ENCODE measurements at regions not wholly inside any gene's neighbourhood (a gene's known extent, or its start where the extent isn't known, plus 50 kb on each side); places are given as distances from the start of the nearest gene placed in this dataset.

DNA sequence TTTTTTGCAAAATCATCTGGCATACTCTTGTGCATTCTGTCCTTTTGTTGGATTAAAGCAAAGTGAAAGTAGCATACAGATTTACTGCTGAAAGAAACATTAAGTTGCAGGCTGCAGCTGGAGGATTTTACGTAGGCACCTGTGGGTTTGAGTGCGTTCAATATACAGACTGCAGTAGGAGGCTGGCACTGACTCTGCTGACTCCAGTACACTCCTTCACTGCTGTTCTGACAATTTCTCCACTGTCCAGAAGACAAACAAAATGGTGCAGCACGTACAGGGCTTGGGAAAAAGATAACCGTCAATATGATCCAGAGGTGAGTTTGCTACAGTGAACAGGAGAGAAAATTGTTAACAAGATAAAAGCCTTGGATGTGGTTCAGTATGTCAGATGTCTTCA, 73.3 kb downstream of the TANC2 start:
- H3K4me2 ChIP-seq (ENCODE audit: low read length), result no peak overlapping the region
- no peak for TF ChIP-seq CTCF (IDR thresholded peaks at IDR 0.05)

GRCh38 chr17:63039899-63040602, 74.0 kb downstream of the TANC2 start:
- Histone ChIP-seq H3K4me3 (ENCODE audit: low read depth, low read length) (no peak overlapping the region), H3K9me3 (ENCODE audit: control insufficient read depth, low read length) (no peaks in the 10 kb centered on the region), H2AFZ (no peak overlapping the region), H3K27ac (no peak overlapping the region), H3K27me3 (ENCODE audit: control insufficient read depth, insufficient read depth, low read length) (no peaks in the 10 kb centered on the region), H3K4me2 (ENCODE audit: low read length) (no peak overlapping the region), H3K79me2 (peaks cover 15% of the 10 kb centered on the region), H3K9ac (no peak overlapping the region), H3K4me1 (peaks cover 5% of the 10 kb centered on the region), H3K36me3 (ENCODE audit: control insufficient read depth, insufficient read depth, low read length) (no peaks in the 10 kb centered on the region)
- no peak for TF ChIP-seq CTCF (IDR thresholded peaks at IDR 0.05)

More for the DNA sequence above, 73.3 kb downstream of the TANC2 start:
- Histone ChIP-seq H3K36me3 (ENCODE audit: control insufficient read depth, insufficient read depth, low read length) (no peaks in the 10 kb centered on the region), H3K79me2 (peaks cover 13% of the 10 kb centered on the region), H3K9ac (no peak overlapping the region), H3K9me3 (ENCODE audit: control insufficient read depth, low read length) (no peaks in the 10 kb centered on the region), H3K4me3 (ENCODE audit: low read depth, low read length) (no peak overlapping the region), H3K27me3 (ENCODE audit: control insufficient read depth, insufficient read depth, low read length) (no peaks in the 10 kb centered on the region), H3K4me1 (peaks cover 5% of the 10 kb centered on the region), H2AFZ (no peak overlapping the region), H3K27ac (no peak overlapping the region)

DNA sequence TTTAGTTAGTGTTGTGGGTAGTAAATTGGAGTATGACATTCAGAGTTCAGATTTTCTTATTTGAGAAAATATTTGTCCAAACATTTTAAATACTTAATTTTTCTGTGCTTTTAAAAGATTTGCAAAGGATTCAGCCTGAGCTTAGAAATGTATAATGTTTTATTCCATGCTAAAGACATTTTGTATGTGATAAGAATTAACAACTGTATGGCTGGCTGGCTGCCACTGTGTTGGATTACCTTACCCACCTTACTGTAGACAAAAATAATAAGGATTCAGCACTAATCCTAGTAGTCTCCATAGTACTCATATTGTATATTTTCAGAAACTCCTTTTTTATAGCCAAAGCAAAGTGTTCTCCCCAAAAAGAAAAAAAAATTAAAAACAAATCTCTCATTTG, 74.8 kb downstream of the TANC2 start:
- no peaks in the 10 kb centered on the region for H3K9me3 ChIP-seq (ENCODE audit: control insufficient read depth, low read length)
- H3K4me3 ChIP-seq (ENCODE audit: low read depth, low read length), result no peak overlapping the region
- H3K79me2 ChIP-seq, result peaks cover 15% of the 10 kb centered on the region
- no peaks in the 10 kb centered on the region for H3K27me3 ChIP-seq (ENCODE audit: control insufficient read depth, insufficient read depth, low read length)
- H3K27ac ChIP-seq, result no peak overlapping the region
- no peak overlapping the region for H2AFZ ChIP-seq
- H3K9ac ChIP-seq, result no peak overlapping the region
- no peak for TF ChIP-seq CTCF (IDR thresholded peaks at IDR 0.05)
- no peak overlapping the region for H3K4me2 ChIP-seq (ENCODE audit: low read length)
- no peaks in the 10 kb centered on the region for H3K36me3 ChIP-seq (ENCODE audit: control insufficient read depth, insufficient read depth, low read length)
- H3K4me1 ChIP-seq, result peaks cover 5% of the 10 kb centered on the region

- Histone ChIP-seq H3K9me3 (ENCODE audit: control insufficient read depth, low read length) (no peaks in the 10 kb centered on the region), H3K27me3 (ENCODE audit: control insufficient read depth, insufficient read depth, low read length) (no peaks in the 10 kb centered on the region), H3K9ac (no peak overlapping the region), H3K4me3 (ENCODE audit: low read depth, low read length) (no peak overlapping the region), H3K79me2 (peaks cover 15% of the 10 kb centered on the region), H2AFZ (no peak overlapping the region), H3K36me3 (ENCODE audit: control insufficient read depth, insufficient read depth, low read length) (no peaks in the 10 kb centered on the region), H3K4me1 (peaks cover 5% of the 10 kb centered on the region), H3K27ac (no peak overlapping the region), H3K4me2 (ENCODE audit: low read length) (no peak overlapping the region)
- TF ChIP-seq CTCF (IDR thresholded peaks at IDR 0.05), result no peak
Observed at GRCh38 chr17:63041251-63041650, 75.2 kb downstream of the TANC2 start.

DNA sequence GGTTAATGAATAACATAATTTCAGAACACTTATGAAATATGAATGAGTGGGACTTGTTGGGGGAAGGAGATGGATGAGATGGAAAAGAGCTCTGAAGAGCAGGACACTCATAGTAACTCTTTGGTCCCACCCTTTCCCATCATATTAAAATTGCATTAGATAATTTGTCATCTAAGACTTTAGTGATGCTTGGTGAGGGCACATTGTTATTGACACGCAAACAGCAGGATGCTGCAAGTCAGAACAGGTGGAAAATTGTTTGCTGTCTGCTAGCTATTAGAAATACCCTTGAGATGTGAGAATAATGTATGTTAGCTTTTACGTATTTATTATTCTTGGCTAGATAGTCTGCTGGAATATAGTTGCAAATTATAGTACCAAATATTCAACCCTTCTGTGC, 75.7 kb downstream of the TANC2 start:
- Histone ChIP-seq H3K27me3 (ENCODE audit: control insufficient read depth, insufficient read depth, low read length) (no peaks in the 10 kb centered on the region), H3K9ac (no peak overlapping the region), H3K4me2 (ENCODE audit: low read length) (no peak overlapping the region)

More for the DNA sequence above, 75.7 kb downstream of the TANC2 start:
- no peak overlapping the region for H2AFZ ChIP-seq
- peaks cover 5% of the 10 kb centered on the region for H3K4me1 ChIP-seq
- no peaks in the 10 kb centered on the region for H3K36me3 ChIP-seq (ENCODE audit: control insufficient read depth, insufficient read depth, low read length)
- H3K9me3 ChIP-seq (ENCODE audit: control insufficient read depth, low read length), result no peaks in the 10 kb centered on the region
- no peak overlapping the region for H3K4me3 ChIP-seq (ENCODE audit: low read depth, low read length)
- H3K79me2 ChIP-seq, result peaks cover 15% of the 10 kb centered on the region
- no peak for TF ChIP-seq CTCF (IDR thresholded peaks at IDR 0.05)
- no peak overlapping the region for H3K27ac ChIP-seq
